ENCODE measurements at regions not wholly inside any gene's neighbourhood (a gene's known extent, or its start where the extent isn't known, plus 50 kb on each side); places are given as distances from the start of the nearest gene placed in this dataset.

- H3K9ac ChIP-seq (ENCODE audit: low read length), result no peak overlapping the region
- no peaks in the 10 kb centered on the region for H3K9me3 ChIP-seq (ENCODE audit: control insufficient read depth, insufficient read depth, low read depth, low read length)
- no peak overlapping the region for H3K4me3 ChIP-seq (ENCODE audit: low read depth, low read length)
- H3K27ac ChIP-seq (ENCODE audit: low read depth, low read length), result no peak overlapping the region
- H3K4me1 ChIP-seq (ENCODE audit: control insufficient read depth, insufficient read depth, low read length), result no peaks in the 10 kb centered on the region
- H3K27me3 ChIP-seq (ENCODE audit: control insufficient read depth, insufficient read depth, low read length), result no peaks in the 10 kb centered on the region
- no peaks in the 10 kb centered on the region for H3K36me3 ChIP-seq (ENCODE audit: control insufficient read depth, insufficient read depth, low read length)
These were observed 82.9 kb upstream of the FAT3 start for GRCh38 chr11:92141725-92142124.

DNA sequence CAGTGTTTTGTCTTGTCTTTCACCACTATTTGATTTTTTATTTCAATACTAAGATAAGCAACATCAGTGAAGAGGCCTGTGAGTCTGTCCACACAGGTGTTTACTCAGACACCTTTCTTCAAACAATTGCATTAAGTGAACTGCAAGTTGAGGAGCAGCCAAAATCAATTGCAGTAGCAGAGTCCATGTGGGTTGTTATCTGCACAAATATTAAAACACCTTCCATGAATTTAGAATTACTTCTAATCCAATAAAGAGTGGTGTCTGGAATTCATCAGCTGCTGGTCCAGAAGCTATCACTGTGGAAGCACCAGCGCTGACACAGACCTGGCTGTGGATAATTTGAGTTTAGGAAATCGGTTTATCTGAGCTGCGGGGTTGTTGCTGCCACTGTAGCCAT lies 83.5 kb upstream of the FAT3 start:
- H3K27ac ChIP-seq (ENCODE audit: low read depth, low read length), result no peak overlapping the region
- no peaks in the 10 kb centered on the region for H3K27me3 ChIP-seq (ENCODE audit: control insufficient read depth, insufficient read depth, low read length)
- no peak overlapping the region for H3K9ac ChIP-seq (ENCODE audit: low read length)
- H3K4me1 ChIP-seq (ENCODE audit: control insufficient read depth, insufficient read depth, low read length), result no peaks in the 10 kb centered on the region
- H3K4me3 ChIP-seq (ENCODE audit: low read depth, low read length), result no peak overlapping the region
- no peaks in the 10 kb centered on the region for H3K36me3 ChIP-seq (ENCODE audit: control insufficient read depth, insufficient read depth, low read length)
- no peaks in the 10 kb centered on the region for H3K9me3 ChIP-seq (ENCODE audit: control insufficient read depth, insufficient read depth, low read depth, low read length)

- Histone ChIP-seq H3K4me1 (ENCODE audit: control insufficient read depth, insufficient read depth, low read length) (no peaks in the 10 kb centered on the region), H3K9me3 (ENCODE audit: control insufficient read depth, insufficient read depth, low read depth, low read length) (no peaks in the 10 kb centered on the region), H3K9ac (ENCODE audit: low read length) (no peak overlapping the region), H3K27ac (ENCODE audit: low read depth, low read length) (no peak overlapping the region), H3K4me3 (ENCODE audit: low read depth, low read length) (no peak overlapping the region), H3K27me3 (ENCODE audit: control insufficient read depth, insufficient read depth, low read length) (no peaks in the 10 kb centered on the region), H3K36me3 (ENCODE audit: control insufficient read depth, insufficient read depth, low read length) (no peaks in the 10 kb centered on the region)
These were observed 84.6 kb upstream of the FAT3 start for GRCh38 chr11:92140021-92140420.

DNA sequence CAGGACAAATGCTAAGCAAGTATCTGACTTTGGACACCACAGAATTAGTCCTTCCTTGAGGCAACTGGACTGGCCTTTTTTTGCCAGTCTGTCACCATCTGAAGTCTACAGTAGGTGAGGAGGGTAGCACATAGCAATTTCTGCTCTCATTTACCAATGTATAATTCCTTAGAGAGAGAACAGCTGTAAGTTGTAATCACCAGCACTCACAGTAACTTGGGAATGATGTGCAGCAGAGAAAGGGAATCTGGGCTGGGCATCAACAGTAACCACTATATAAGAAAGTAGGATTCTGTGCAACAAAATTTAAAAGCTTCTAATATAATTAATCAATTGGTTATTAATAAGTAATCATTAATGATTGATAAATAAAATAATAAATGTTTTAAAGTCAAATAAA lies 86.3 kb upstream of the FAT3 start:
- Histone ChIP-seq H3K27me3 (ENCODE audit: control insufficient read depth, insufficient read depth, low read length) (no peaks in the 10 kb centered on the region), H3K27ac (ENCODE audit: low read depth, low read length) (no peak overlapping the region), H3K9ac (ENCODE audit: low read length) (no peak overlapping the region), H3K4me3 (ENCODE audit: low read depth, low read length) (no peak overlapping the region), H3K9me3 (ENCODE audit: control insufficient read depth, insufficient read depth, low read depth, low read length) (no peaks in the 10 kb centered on the region), H3K36me3 (ENCODE audit: control insufficient read depth, insufficient read depth, low read length) (no peaks in the 10 kb centered on the region), H3K4me1 (ENCODE audit: control insufficient read depth, insufficient read depth, low read length) (no peaks in the 10 kb centered on the region)

GRCh38 chr11:92137747-92138146 lies 86.9 kb upstream of the FAT3 start:
- Histone ChIP-seq H3K4me3 (ENCODE audit: low read depth, low read length) (no peak overlapping the region), H3K36me3 (ENCODE audit: control insufficient read depth, insufficient read depth, low read length) (no peaks in the 10 kb centered on the region), H3K9me3 (ENCODE audit: control insufficient read depth, insufficient read depth, low read depth, low read length) (no peaks in the 10 kb centered on the region), H3K27ac (ENCODE audit: low read depth, low read length) (no peak overlapping the region), H3K27me3 (ENCODE audit: control insufficient read depth, insufficient read depth, low read length) (no peaks in the 10 kb centered on the region), H3K9ac (ENCODE audit: low read length) (no peak overlapping the region), H3K4me1 (ENCODE audit: control insufficient read depth, insufficient read depth, low read length) (no peaks in the 10 kb centered on the region)

DNA sequence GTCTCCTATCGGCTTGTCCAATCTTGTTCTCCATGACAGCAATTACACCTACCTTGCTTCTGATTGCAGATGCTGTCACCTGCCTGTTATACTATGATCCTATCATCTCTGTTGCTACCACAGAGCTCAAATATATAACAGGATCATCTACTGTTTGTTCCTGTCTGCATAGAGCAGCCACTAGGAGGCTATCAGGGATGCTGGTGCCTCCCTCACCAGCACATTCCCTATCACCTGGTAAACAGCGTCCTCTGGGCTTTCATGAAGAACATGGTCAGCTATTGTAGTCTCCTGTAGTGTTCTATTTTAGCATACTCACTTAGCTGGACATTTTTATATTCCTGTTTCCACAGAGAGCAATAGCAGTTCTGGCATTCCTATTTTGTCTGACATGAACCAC lies 87.8 kb upstream of the FAT3 start:
- Histone ChIP-seq H3K9me3 (ENCODE audit: control insufficient read depth, insufficient read depth, low read depth, low read length) (no peaks in the 10 kb centered on the region), H3K4me1 (ENCODE audit: control insufficient read depth, insufficient read depth, low read length) (no peaks in the 10 kb centered on the region)

GRCh38 chr11:92131289-92131865 lies 93.2 kb upstream of the FAT3 start:
- Histone ChIP-seq H3K27ac (ENCODE audit: low read depth, low read length) (no peak overlapping the region), H3K9ac (ENCODE audit: low read length) (no peak overlapping the region), H3K27me3 (ENCODE audit: control insufficient read depth, insufficient read depth, low read length) (no peaks in the 10 kb centered on the region), H3K4me1 (ENCODE audit: control insufficient read depth, insufficient read depth, low read length) (no peaks in the 10 kb centered on the region), H3K36me3 (ENCODE audit: control insufficient read depth, insufficient read depth, low read length) (no peaks in the 10 kb centered on the region), H3K4me3 (ENCODE audit: low read depth, low read length) (no peak overlapping the region), H3K9me3 (ENCODE audit: control insufficient read depth, insufficient read depth, low read depth, low read length) (no peaks in the 10 kb centered on the region)

More for the DNA sequence above, 87.8 kb upstream of the FAT3 start:
- no peaks in the 10 kb centered on the region for H3K36me3 ChIP-seq (ENCODE audit: control insufficient read depth, insufficient read depth, low read length)
- no peak overlapping the region for H3K9ac ChIP-seq (ENCODE audit: low read length)
- H3K27me3 ChIP-seq (ENCODE audit: control insufficient read depth, insufficient read depth, low read length), result no peaks in the 10 kb centered on the region
- no peak overlapping the region for H3K4me3 ChIP-seq (ENCODE audit: low read depth, low read length)
- no peak overlapping the region for H3K27ac ChIP-seq (ENCODE audit: low read depth, low read length)

- no peak overlapping the region for H3K9ac ChIP-seq (ENCODE audit: low read length)
- no peaks in the 10 kb centered on the region for H3K9me3 ChIP-seq (ENCODE audit: control insufficient read depth, insufficient read depth, low read depth, low read length)
- H3K4me1 ChIP-seq (ENCODE audit: control insufficient read depth, insufficient read depth, low read length), result no peaks in the 10 kb centered on the region
- no peak overlapping the region for H3K27ac ChIP-seq (ENCODE audit: low read depth, low read length)
- H3K4me3 ChIP-seq (ENCODE audit: low read depth, low read length), result no peak overlapping the region
- H3K27me3 ChIP-seq (ENCODE audit: control insufficient read depth, insufficient read depth, low read length), result no peaks in the 10 kb centered on the region
- H3K36me3 ChIP-seq (ENCODE audit: control insufficient read depth, insufficient read depth, low read length), result no peaks in the 10 kb centered on the region
These were observed 94.2 kb upstream of the FAT3 start for GRCh38 chr11:92130421-92130831.

- no peaks in the 10 kb centered on the region for H3K36me3 ChIP-seq (ENCODE audit: control insufficient read depth, insufficient read depth, low read length)
- no peaks in the 10 kb centered on the region for H3K27me3 ChIP-seq (ENCODE audit: control insufficient read depth, insufficient read depth, low read length)
- no peak overlapping the region for H3K27ac ChIP-seq (ENCODE audit: low read depth, low read length)
- H3K4me1 ChIP-seq (ENCODE audit: control insufficient read depth, insufficient read depth, low read length), result no peaks in the 10 kb centered on the region
- H3K9ac ChIP-seq (ENCODE audit: low read length), result no peak overlapping the region
- no peak overlapping the region for H3K4me3 ChIP-seq (ENCODE audit: low read depth, low read length)
- no peaks in the 10 kb centered on the region for H3K9me3 ChIP-seq (ENCODE audit: control insufficient read depth, insufficient read depth, low read depth, low read length)
These were observed 94.8 kb upstream of the FAT3 start for GRCh38 chr11:92129811-92130210.

DNA sequence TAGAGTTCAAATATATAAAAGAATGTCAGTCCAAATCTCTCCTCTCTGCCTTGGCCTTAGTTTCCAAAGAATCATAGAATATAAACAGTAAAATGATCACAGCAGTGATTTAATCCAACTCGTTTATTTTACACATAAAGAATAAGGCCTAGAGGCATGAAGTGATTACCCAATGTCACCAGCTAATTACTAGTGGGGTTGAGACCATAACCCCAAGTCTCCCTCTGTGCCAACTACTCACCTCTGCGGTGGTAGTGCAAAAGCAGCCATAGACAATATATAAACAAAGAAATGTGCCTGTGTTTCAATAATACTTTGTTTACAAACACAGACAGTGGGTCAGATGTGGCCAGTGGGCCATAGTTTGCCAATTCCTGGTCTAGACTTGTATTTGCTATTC lies 96.6 kb upstream of the FAT3 start:
- Histone ChIP-seq H3K9ac (ENCODE audit: low read length) (no peak overlapping the region), H3K27ac (ENCODE audit: low read depth, low read length) (no peak overlapping the region), H3K4me3 (ENCODE audit: low read depth, low read length) (no peak overlapping the region), H3K27me3 (ENCODE audit: control insufficient read depth, insufficient read depth, low read length) (no peaks in the 10 kb centered on the region), H3K4me1 (ENCODE audit: control insufficient read depth, insufficient read depth, low read length) (no peaks in the 10 kb centered on the region), H3K36me3 (ENCODE audit: control insufficient read depth, insufficient read depth, low read length) (no peaks in the 10 kb centered on the region), H3K9me3 (ENCODE audit: control insufficient read depth, insufficient read depth, low read depth, low read length) (no peaks in the 10 kb centered on the region)

- H3K36me3 ChIP-seq (ENCODE audit: control insufficient read depth, insufficient read depth, low read length), result no peaks in the 10 kb centered on the region
- no peak overlapping the region for H3K27ac ChIP-seq (ENCODE audit: low read depth, low read length)
- no peak overlapping the region for H3K4me3 ChIP-seq (ENCODE audit: low read depth, low read length)
- no peaks in the 10 kb centered on the region for H3K4me1 ChIP-seq (ENCODE audit: control insufficient read depth, insufficient read depth, low read length)
- H3K27me3 ChIP-seq (ENCODE audit: control insufficient read depth, insufficient read depth, low read length), result no peaks in the 10 kb centered on the region
- H3K9ac ChIP-seq (ENCODE audit: low read length), result no peak overlapping the region
- H3K9me3 ChIP-seq (ENCODE audit: control insufficient read depth, insufficient read depth, low read depth, low read length), result no peaks in the 10 kb centered on the region
These were observed 99.3 kb upstream of the FAT3 start for GRCh38 chr11:92125321-92125720.

GRCh38 chr11:92123540-92123939 lies 101.1 kb upstream of the FAT3 start:
- H3K36me3 ChIP-seq (ENCODE audit: control insufficient read depth, insufficient read depth, low read length), result no peaks in the 10 kb centered on the region
- H3K27me3 ChIP-seq (ENCODE audit: control insufficient read depth, insufficient read depth, low read length), result no peaks in the 10 kb centered on the region
- no peak overlapping the region for H3K9ac ChIP-seq (ENCODE audit: low read length)
- H3K27ac ChIP-seq (ENCODE audit: low read depth, low read length), result no peak overlapping the region
- H3K4me3 ChIP-seq (ENCODE audit: low read depth, low read length), result no peak overlapping the region
- H3K9me3 ChIP-seq (ENCODE audit: control insufficient read depth, insufficient read depth, low read depth, low read length), result no peaks in the 10 kb centered on the region
- H3K4me1 ChIP-seq (ENCODE audit: control insufficient read depth, insufficient read depth, low read length), result no peaks in the 10 kb centered on the region
